Uterus (tissue), 2 donors: ENCODE measurements at regions not wholly inside any gene's neighbourhood (a gene's known extent, or its start where the extent isn't known, plus 50 kb on each side); places are given as distances from the start of the nearest gene placed in this dataset.

Experiments used
- CTCF ChIP-seq, 4 experiments: fragments of 200-600 bp in 2 of 4; fragments of 450-650 bp in 2 of 4; sonication (generic) in 2 of 4; IDR thresholded peaks; one replicate each; pipeline ENCODE4 v1.5.1; 2016 to 2019; ENCODE audit warnings: antibody characterized with exemption in 4 of 4, mild to moderate bottlenecking in 2 of 4, moderate library complexity in 1 of 4
- POLR2A ChIP-seq, 2 donors: fragments of 450-650 bp; IDR thresholded peaks; one replicate each; pipeline ENCODE4 v1.6.1; 2016; ENCODE audit warnings: antibody characterized with exemption in 2 of 2, mild to moderate bottlenecking in 1 of 2, moderate library complexity in 1 of 2

DNA sequence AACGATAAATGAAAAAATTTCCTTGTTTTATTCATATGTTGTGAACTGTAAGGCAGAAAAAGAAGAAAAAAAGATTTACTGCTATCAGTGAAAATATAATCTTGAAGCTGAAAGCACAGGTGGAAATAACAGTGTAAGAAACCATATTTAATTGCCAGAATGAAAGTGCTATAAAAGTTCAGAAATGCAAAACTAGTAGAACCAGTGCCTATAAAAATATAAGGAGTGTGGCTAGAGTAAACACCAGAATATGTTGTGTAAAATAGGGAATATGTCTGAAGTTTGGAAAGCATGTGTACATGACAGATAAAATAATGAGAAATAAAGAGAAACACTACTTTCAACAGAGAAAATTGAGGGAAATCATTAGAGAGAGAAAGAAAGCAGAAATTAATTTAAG lies 350.5 kb upstream of the NPSR1 start:
- TF ChIP-seq CTCF (IDR thresholded peaks at IDR 0.05) = no peak
- no peak for TF ChIP-seq POLR2A (IDR thresholded peaks at IDR 0.05)
